GM12878 (cell line): ENCODE measurements at regions not wholly inside any gene's neighbourhood (a gene's known extent, or its start where the extent isn't known, plus 50 kb on each side); places are given as distances from the start of the nearest gene placed in this dataset.

Experiments used
- ATAC-seq: fragments of 200-7000 bp; cut with Tn5 transposase; 3 replicates; pipeline ENCODE4 v1.9.1; 2020; ENCODE audit warnings: mild to moderate bottlenecking, moderate library complexity
- BruUV-seq: library from RNA; stranded (reverse); fragments of 400-500 nt; replicated peaks from 2 replicates; lab custom pipeline; 2021; lab: Mats Ljungman, UMichigan
- CTCF ChIA-PET: fragments of 300-600 bp; sonication (Branson Sonifier 250); formaldehyde crosslinking; extraction: SDS; loops from one replicate; lab custom pipeline; 2021; ENCODE audit warnings: inconsistent platforms; lab: Yijun Ruan, JAX
- POLR2A ChIA-PET: fragments of 350-600 bp; formaldehyde crosslinking; extraction: SDS; loops from one replicate; lab custom pipeline; 2021; ENCODE audit warnings: inconsistent platforms; lab: Charles Lee
- RAD21 ChIA-PET: fragments of 300-600 bp; sonication (Branson Sonifier 250); formaldehyde crosslinking; loops from one replicate; lab custom pipeline; 2023; ENCODE audit warnings: antibody characterized with exemption; ENCODE audit not compliant: unreplicated experiment; lab: Charles Lee
- SMC1A ChIA-PET: fragments of 300-600 bp; sonication (Branson Sonifier 250); formaldehyde crosslinking; loops from one replicate; lab custom pipeline; 2023; ENCODE audit not compliant: unreplicated experiment, uncharacterized antibody; lab: Charles Lee
- DNase-seq: peaks from one replicate; pipeline ENCODE4 v3.0.0-alpha.2; 2011; ENCODE audit warnings: low read depth, low spot score
- FAIRE-seq: peaks from 3 replicates; lab custom pipeline; 2011; peaks lifted over from hg19 to GRCh38; lab: Jason Lieb, UNC
- H2AFZ ChIP-seq: 2 replicates; pipeline ENCODE4 v1.6.0; 2011; ENCODE audit warnings: low read depth, low read length, control low read depth; ENCODE audit not compliant: control insufficient read depth
- H3K27ac ChIP-seq: 2 replicates; pipeline ENCODE4 v1.5.1; 2011; ENCODE audit warnings: control low read depth; ENCODE audit not compliant: control insufficient read depth, insufficient read depth
- H3K27me3 ChIP-seq, 2 experiments: replicated peaks in 1 of 2; 2 replicates each; pipeline versions ENCODE4 v1.6.0 to v1.6.1; 2011; ENCODE audit warnings: low read length in 1 of 2; ENCODE audit not compliant: control insufficient read depth in 2 of 2, insufficient read depth in 2 of 2
- H3K36me3 ChIP-seq, 2 experiments: 2 replicates each; pipeline ENCODE4 v1.5.1; 2011; ENCODE audit warnings: low read length in 1 of 2; ENCODE audit not compliant: control insufficient read depth in 2 of 2, insufficient read depth in 2 of 2
- H3K4me1 ChIP-seq: 2 replicates; pipeline ENCODE4 v1.6.1; 2011; ENCODE audit warnings: mild to moderate bottlenecking, low read length, moderate library complexity, mixed read lengths; ENCODE audit not compliant: control insufficient read depth, insufficient read depth
- H3K4me2 ChIP-seq: 2 replicates; pipeline ENCODE4 v1.6.0; 2011; ENCODE audit warnings: control low read depth; ENCODE audit not compliant: control insufficient read depth, insufficient read depth
- H3K4me3 ChIP-seq: fragments of 200-600 bp; sonication (generic); 2 replicates; pipeline ENCODE4 v1.5.1; 2016
- H3K79me2 ChIP-seq: 2 replicates; pipeline ENCODE4 v1.6.0; 2011; ENCODE audit warnings: low read length; ENCODE audit not compliant: control insufficient read depth, insufficient read depth
- H3K9ac ChIP-seq: 2 replicates; pipeline ENCODE4 v1.8.0; 2011; ENCODE audit warnings: low read length, control low read depth, mixed read lengths; ENCODE audit not compliant: control insufficient read depth, insufficient read depth
- H3K9me3 ChIP-seq: replicated peaks from 3 replicates; pipeline ENCODE4 v1.5.1; 2011; ENCODE audit warnings: mild to moderate bottlenecking, low read length; ENCODE audit not compliant: control insufficient read depth, insufficient read depth
- H4K20me1 ChIP-seq: 2 replicates; pipeline ENCODE4 v1.6.0; 2011; ENCODE audit not compliant: control insufficient read depth, insufficient read depth
- CHD2 ChIP-seq: IDR thresholded peaks from 2 replicates; pipeline ENCODE4 v1.6.1; 2011; ENCODE audit warnings: low read depth, low read length, improper control_type of control experiment, borderline replicate concordance
- E2F4 ChIP-seq: IDR thresholded peaks from 2 replicates; pipeline ENCODE4 v1.6.1; 2012; ENCODE audit warnings: low read depth, low read length, improper control_type of control experiment
- GABPA ChIP-seq: IDR thresholded peaks from 2 replicates; pipeline ENCODE4 v1.6.1; 2014; ENCODE audit warnings: antibody characterized with exemption, low read depth, mild to moderate bottlenecking, inconsistent platforms
- RAD21 ChIP-seq: IDR thresholded peaks from 2 replicates; pipeline ENCODE4 v1.6.1; 2011; ENCODE audit warnings: mild to moderate bottlenecking, low read depth, low read length, moderate library complexity; ENCODE audit not compliant: insufficient read depth
- SMARCA5 ChIP-seq: fragments of 450-650 bp; IDR thresholded peaks from 2 replicates; pipeline ENCODE4 v1.6.1; 2017; ENCODE audit warnings: mild to moderate bottlenecking
- SMC3 ChIP-seq: IDR thresholded peaks from 2 replicates; pipeline ENCODE4 v1.6.1; 2011; ENCODE audit warnings: low read length, improper control_type of control experiment, borderline replicate concordance
- SREBF2 ChIP-seq: IDR thresholded peaks from 2 replicates; pipeline ENCODE4 v1.6.1; 2012; ENCODE audit warnings: mild to moderate bottlenecking, low read length
- ZBED1 ChIP-seq: IDR thresholded peaks from 2 replicates; pipeline ENCODE4 v1.6.1; 2016; ENCODE audit warnings: borderline replicate concordance
- ZNF274 ChIP-seq: IDR thresholded peaks from one replicate; pipeline ENCODE4 v1.8.0; 2011; ENCODE audit not compliant: insufficient read length, insufficient read depth
- ZSCAN29 ChIP-seq: fragments of 450-650 bp; IDR thresholded peaks from 2 replicates; pipeline ENCODE4 v1.6.1; 2017; ENCODE audit warnings: mild to moderate bottlenecking, moderate library complexity
- WGBS: methylation state at CpG from one replicate; pipeline ENCODE4 v1.1.6; 2016; ENCODE audit warnings: low lambda C conversion rate; ENCODE audit not compliant: insufficient replicate concordance, insufficient coverage; ENCODE audit errors: missing lambda C conversion rate; 5-methylcytosine and 5-hydroxymethylcytosine counted together
- in situ Hi-C: fragments of 300-500 bp; cut with MboI; formaldehyde crosslinking; loops from 9 replicates; pipeline ENCODE4 v1.14.3; 2018; ENCODE audit warnings: mixed read lengths
- intact Hi-C: fragments of 100-400 bp; cut with micrococcal nuclease; formaldehyde crosslinking; loops from one replicate; pipeline ENCODE4 v1.14.2; 2022; ENCODE audit not compliant: unreplicated experiment

- no peak for TF ChIP-seq ZNF274
- TF ChIP-seq E2F4 = no peak
- no peak for TF ChIP-seq CHD2
- no peak for TF ChIP-seq SMC3
- TF ChIP-seq ZSCAN29 = no peak
- TF ChIP-seq SMARCA5 = no peak
- TF ChIP-seq SREBF2 = no peak
- TF ChIP-seq ZBED1 = no peak
- no peak for TF ChIP-seq RAD21
- no peak for TF ChIP-seq GABPA
- TF ChIP-seq, all 136 proteins: peak for 0
- no peaks in the 10 kb centered on the region for H3K79me2 ChIP-seq
- ChIA-PET SMC1A (no interaction called here), POLR2A (no interaction called here), CTCF (no interaction called here), RAD21 (no interaction called here)
- no peak overlapping the region for H3K4me2 ChIP-seq
- no peaks in the 10 kb centered on the region for H3K36me3 ChIP-seq
- WGBS = 0% methylated on average over 1 of the region's 1 CpG
- no peaks in the 10 kb centered on the region for H3K9me3 ChIP-seq
- no peak overlapping the region for H3K27ac ChIP-seq
- no peaks in the 10 kb centered on the region for H3K27me3 ChIP-seq
- H2AFZ ChIP-seq = no peak overlapping the region
- intact Hi-C loops = no loop called here
- DNase-seq (no peak), FAIRE-seq (no peak), ATAC-seq (no peak)
- no peaks in the 10 kb centered on the region for H4K20me1 ChIP-seq
- in situ Hi-C loops = no loop called here
- H3K4me1 ChIP-seq = no peaks in the 10 kb centered on the region
- H3K4me3 ChIP-seq = no peak overlapping the region
- H3K9ac ChIP-seq = no peak overlapping the region
- BruUV-seq = no TSS peak
Measured at GRCh38 chr3:154919226-154919625, 160.9 kb upstream of the MME start.
